ENCODE measurements at regions not wholly inside any gene's neighbourhood (a gene's known extent, or its start where the extent isn't known, plus 50 kb on each side); places are given as distances from the start of the nearest gene placed in this dataset.

DNA sequence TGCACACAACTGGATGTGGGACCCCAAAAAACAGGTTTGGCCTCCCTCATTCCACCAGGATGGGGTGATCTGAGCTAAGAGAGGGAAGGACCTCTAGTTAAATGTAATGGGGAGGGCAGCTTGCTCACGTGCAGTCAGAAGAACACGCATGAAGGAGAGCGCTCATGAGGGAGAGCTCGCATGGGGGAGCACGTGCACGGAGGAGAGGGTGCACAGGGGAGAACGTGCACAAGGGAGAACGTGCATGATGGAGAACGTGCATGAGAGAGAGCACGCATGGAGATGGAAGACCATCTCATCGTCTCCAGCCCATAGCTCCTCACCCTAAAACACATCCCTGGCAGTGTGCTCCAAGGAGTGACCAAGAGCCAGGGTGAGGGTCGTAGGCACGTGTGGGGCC lies 141.2 kb downstream of the RBFOX3 start:
- H3K27me3 ChIP-seq (ENCODE audit: low read depth): peaks cover 44% of the 10 kb centered on the region
- no peak for ATAC-seq
- H3K27ac ChIP-seq: no peak overlapping the region
- H3K4me3 ChIP-seq: no peak overlapping the region
- no peak for TF ChIP-seq CTCF (IDR thresholded peaks at IDR 0.05)
- intact Hi-C loops (cut with DNase I): no loop called here
- H3K4me1 ChIP-seq: no peaks in the 10 kb centered on the region
- H3K36me3 ChIP-seq: no peaks in the 10 kb centered on the region
- DNase-seq: no peak
- H3K9me3 ChIP-seq: no peaks in the 10 kb centered on the region

DNA sequence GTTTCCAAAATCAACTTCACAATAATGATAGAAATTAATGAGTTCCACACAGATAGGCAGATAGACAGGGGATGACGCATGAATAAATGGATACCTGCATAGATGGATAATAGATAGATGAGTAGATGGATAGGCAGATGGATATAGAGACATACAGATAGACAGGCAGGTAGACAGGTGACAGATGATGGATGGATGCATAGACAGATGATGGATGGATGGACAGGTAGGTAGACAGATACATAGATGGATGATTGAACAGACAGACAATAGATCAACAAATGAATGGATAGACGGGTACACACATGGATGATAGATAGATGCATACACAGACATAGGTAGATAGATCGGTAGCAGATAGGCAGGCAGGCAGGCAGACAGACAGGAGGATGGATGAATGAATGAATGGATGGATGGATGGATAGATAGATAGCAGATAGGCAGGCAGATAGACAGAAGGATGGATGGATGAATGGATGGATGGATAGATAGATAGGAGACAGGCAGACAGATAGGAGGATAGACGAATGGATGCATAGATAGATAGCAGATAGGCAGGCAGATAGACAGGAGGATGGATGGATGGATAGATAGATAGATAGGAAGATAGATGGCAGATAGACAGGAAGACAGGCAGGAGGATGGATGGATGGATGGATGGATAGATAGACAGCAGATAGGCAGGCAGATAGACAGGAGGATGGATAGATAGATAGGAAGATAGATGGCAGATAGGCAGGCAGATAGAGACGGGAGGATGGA lies 142.5 kb downstream of the RBFOX3 start:
- Histone ChIP-seq H3K4me3 (no peak overlapping the region), H3K36me3 (no peaks in the 10 kb centered on the region), H3K27me3 (ENCODE audit: low read depth) (peaks cover 39% of the 10 kb centered on the region), H3K9me3 (no peaks in the 10 kb centered on the region), H3K4me1 (no peaks in the 10 kb centered on the region), H3K27ac (no peak overlapping the region)
- intact Hi-C loops (cut with DNase I): no loop called here
- DNase-seq (no peak), ATAC-seq (no peak)
- TF ChIP-seq CTCF (IDR thresholded peaks at IDR 0.05): no peak

- Histone ChIP-seq H3K27me3 (ENCODE audit: low read depth) (peaks cover 33% of the 10 kb centered on the region), H3K9me3 (no peaks in the 10 kb centered on the region), H3K36me3 (no peaks in the 10 kb centered on the region), H3K4me3 (no peak overlapping the region), H3K27ac (no peak overlapping the region), H3K4me1 (no peaks in the 10 kb centered on the region)
- DNase-seq: no peak
- intact Hi-C loops (cut with DNase I): no loop called here
- no peak for ATAC-seq
- TF ChIP-seq CTCF (IDR thresholded peaks at IDR 0.05): no peak
Observed at GRCh38 chr17:79466562-79467350, 144.1 kb downstream of the RBFOX3 start.

GRCh38 chr17:79465681-79466025 lies 145.2 kb downstream of the RBFOX3 start:
- ATAC-seq (no peak), DNase-seq (no peak)
- Histone ChIP-seq H3K36me3 (no peaks in the 10 kb centered on the region), H3K27ac (no peak overlapping the region), H3K4me1 (no peaks in the 10 kb centered on the region), H3K4me3 (no peak overlapping the region), H3K9me3 (no peaks in the 10 kb centered on the region), H3K27me3 (ENCODE audit: low read depth) (peaks cover 33% of the 10 kb centered on the region)
- no peak for TF ChIP-seq CTCF (IDR thresholded peaks at IDR 0.05)
- intact Hi-C loops (cut with DNase I): no loop called here

DNA sequence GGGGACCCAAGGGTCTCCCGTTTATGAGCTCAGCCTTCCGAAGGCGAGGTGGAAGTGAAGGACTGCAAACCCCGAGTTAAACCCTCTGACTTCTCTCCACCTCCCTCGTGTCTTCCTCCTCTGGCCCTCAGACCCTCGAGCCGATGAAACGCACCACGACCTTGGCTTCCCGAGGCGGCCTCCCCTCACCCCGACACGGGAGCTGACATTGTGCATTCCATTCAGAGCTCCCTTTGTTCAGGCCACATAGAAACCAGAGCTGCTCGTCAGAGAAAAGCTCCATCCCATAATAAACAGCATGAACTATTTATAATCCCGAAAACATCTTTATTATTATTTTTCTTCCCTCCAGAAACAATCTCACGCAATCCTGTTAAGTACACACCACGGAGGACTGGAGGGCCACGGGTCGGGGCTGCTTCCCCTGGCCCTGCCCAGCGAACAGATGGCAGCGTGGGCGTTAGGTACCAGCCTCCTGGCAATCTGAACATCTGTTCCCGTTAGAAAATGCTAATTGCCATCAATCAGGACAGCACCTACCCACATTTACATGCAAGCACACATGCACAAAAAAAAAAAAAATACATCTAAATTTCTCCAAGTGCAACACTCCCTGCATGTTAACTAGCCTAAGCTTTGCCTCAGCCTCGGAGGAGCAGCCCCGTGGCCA lies 145.7 kb downstream of the RBFOX3 start:
- Histone ChIP-seq H3K36me3 (no peaks in the 10 kb centered on the region), H3K27me3 (ENCODE audit: low read depth) (peaks cover 33% of the 10 kb centered on the region), H3K27ac (no peak overlapping the region), H3K9me3 (no peaks in the 10 kb centered on the region), H3K4me3 (no peak overlapping the region), H3K4me1 (no peaks in the 10 kb centered on the region)
- no peak for TF ChIP-seq CTCF (IDR thresholded peaks at IDR 0.05)
- no peak for ATAC-seq
- intact Hi-C loops (cut with DNase I): no loop called here
- DNase-seq: no peak

All from lower lobe of right lung (tissue), 2 donors.